GM12891 (cell line): ENCODE measurements at regions not wholly inside any gene's neighbourhood (a gene's known extent, or its start where the extent isn't known, plus 50 kb on each side); places are given as distances from the start of the nearest gene placed in this dataset.

Experiments
- DNase-seq: peaks from one replicate; pipeline ENCODE4 v3.0.0; 2011; ENCODE audit warnings: low spot score; ENCODE audit not compliant: insufficient read length
- FAIRE-seq: peaks from 2 replicates; lab custom pipeline; 2011; peaks lifted over from hg19 to GRCh38; lab: Jason Lieb, UNC
- PAX5 ChIP-seq: IDR thresholded peaks from 2 replicates; pipeline ENCODE4 v1.6.1; 2011; ENCODE audit warnings: low read length, moderate library complexity, mild to moderate bottlenecking; ENCODE audit not compliant: insufficient read depth, severe bottlenecking
- POLR2A ChIP-seq: IDR thresholded peaks from 2 replicates; pipeline ENCODE4 v1.6.1; 2011; ENCODE audit warnings: low read depth, low read length, control low read depth
- POLR2AphosphoS5 ChIP-seq: IDR thresholded peaks from 2 replicates; pipeline ENCODE4 v1.6.1; 2011; ENCODE audit warnings: low read depth, low read length, control low read depth
- POU2F2 ChIP-seq: IDR thresholded peaks from 2 replicates; pipeline ENCODE4 v1.6.1; 2011; ENCODE audit warnings: low read depth, mild to moderate bottlenecking, control low read depth, low read length, moderate library complexity
- SPI1 ChIP-seq: IDR thresholded peaks from 2 replicates; pipeline ENCODE4 v1.6.1; 2011; ENCODE audit warnings: low read depth, low read length, control low read depth
- TAF1 ChIP-seq: IDR thresholded peaks from 2 replicates; pipeline ENCODE4 v1.6.1; 2011; ENCODE audit warnings: low read depth, low read length, control low read depth

DNA sequence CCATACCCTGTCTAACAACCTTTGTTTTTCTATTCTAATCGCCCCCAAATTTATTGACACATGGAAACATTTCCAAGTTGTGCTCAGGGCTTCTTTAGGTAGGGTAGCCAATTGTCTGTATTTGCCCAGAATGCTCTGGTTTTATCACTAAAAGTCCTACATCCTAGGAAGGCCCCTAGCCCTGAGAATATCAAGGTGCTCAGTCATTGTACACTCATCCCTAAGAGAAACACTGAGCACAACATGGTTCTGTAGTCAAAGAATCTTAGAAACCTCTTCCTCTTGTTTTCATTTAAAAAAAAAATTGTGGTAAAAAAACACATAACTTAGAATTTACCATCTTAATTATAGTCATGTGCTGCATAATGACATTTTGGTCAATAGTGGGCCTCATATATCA, 69.0 kb upstream of the BASP1 start:
- DNase-seq (no peak), FAIRE-seq (no peak)
- TF ChIP-seq POU2F2, result no peak
- no peak for TF ChIP-seq SPI1
- no peak for TF ChIP-seq POLR2A

GRCh38 chr5:17149786-17150185, 67.6 kb upstream of the BASP1 start:
- DNase-seq (no peak), FAIRE-seq (no peak)
- TF ChIP-seq POLR2A, result no peak
- TF ChIP-seq POU2F2, result no peak
- no peak for TF ChIP-seq SPI1
- TF ChIP-seq TAF1, result no peak
- no peak for TF ChIP-seq POLR2AphosphoS5
- no peak for TF ChIP-seq PAX5

DNA sequence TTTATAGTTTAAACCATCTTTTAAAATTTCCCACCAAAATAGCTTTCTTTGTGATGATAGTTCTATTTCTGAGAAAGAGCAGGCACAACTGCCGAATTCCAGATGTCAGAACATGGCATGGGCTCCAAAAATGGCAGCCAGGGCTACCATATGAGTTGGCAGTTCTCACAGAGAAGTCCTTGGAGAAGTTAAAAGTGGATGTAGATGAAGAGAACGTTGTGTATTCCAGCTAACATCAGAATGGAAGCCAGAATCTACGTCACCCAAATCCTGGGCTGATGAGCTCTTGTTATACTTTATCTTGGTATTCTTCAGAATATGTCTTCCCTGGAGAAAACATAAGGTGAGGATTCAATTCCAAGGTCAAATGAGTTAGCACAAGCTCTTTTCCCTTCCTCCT, 66.9 kb upstream of the BASP1 start:
- TF ChIP-seq POU2F2, result no peak
- FAIRE-seq (no peak), DNase-seq (no peak)

DNA sequence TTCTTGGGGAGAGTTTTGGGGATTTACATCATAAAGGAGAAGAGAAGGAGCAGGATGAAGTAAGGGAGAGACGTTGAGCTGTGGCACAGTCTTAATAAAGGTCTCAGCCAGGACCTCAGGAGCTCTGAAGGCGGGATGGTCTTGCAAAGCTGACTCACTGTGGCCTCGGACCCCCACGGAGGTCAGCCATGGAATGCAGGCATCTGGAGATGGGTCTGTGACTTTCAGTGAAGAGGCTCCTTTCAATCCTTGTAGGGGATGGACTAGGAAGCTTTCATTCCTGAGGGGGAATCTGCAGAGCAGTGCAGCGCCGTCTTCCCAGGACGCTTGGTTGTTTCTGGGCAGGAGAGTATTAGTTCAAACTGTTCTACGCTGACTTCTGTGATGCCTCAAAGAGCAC, 65.7 kb upstream of the BASP1 start:
- DNase-seq, result no peak
- FAIRE-seq, result no peak
- TF ChIP-seq POU2F2 (no peak), PAX5 (no peak), TAF1 (no peak), POLR2AphosphoS5 (no peak), SPI1 (no peak), POLR2A (no peak)

GRCh38 chr5:17154211-17154996, 63.0 kb upstream of the BASP1 start:
- DNase-seq (no peak), FAIRE-seq (no peak)
- TF ChIP-seq TAF1, result no peak
- no peak for TF ChIP-seq POLR2A
- no peak for TF ChIP-seq POLR2AphosphoS5
- no peak for TF ChIP-seq SPI1
- no peak for TF ChIP-seq POU2F2
- no peak for TF ChIP-seq PAX5

DNA sequence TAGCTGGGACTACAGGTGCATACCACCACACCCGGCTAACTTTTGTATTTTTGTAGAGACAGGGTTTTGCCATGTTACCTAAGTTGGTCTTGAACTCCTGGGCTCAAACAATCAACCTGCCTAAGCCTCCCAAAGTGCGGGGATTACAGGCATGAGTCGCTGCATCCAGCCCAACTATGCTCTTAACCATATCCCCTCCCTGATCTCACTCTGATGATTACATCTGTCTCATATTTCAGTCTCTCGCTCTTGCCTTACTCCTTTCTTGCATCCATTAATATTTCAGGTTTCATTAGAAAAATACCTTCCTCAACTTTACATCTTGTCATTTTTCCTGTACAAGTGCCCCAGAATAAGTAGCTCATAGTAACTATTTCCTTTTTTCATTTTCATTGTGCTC, 61.0 kb upstream of the BASP1 start:
- no peak for TF ChIP-seq PAX5
- TF ChIP-seq POLR2AphosphoS5, result no peak
- TF ChIP-seq TAF1, result no peak
- no peak for TF ChIP-seq SPI1
- no peak for TF ChIP-seq POLR2A
- no peak for TF ChIP-seq POU2F2
- no peak for FAIRE-seq
- DNase-seq, result no peak

- no peak for TF ChIP-seq SPI1
- TF ChIP-seq POU2F2, result no peak
- no peak for TF ChIP-seq POLR2AphosphoS5
- TF ChIP-seq TAF1, result no peak
- TF ChIP-seq PAX5, result no peak
- no peak for TF ChIP-seq POLR2A
- DNase-seq, result no peak
- FAIRE-seq, result no peak
Measured at GRCh38 chr5:17157294-17157693, 60.1 kb upstream of the BASP1 start.

- FAIRE-seq, result no peak
- no peak for TF ChIP-seq TAF1
- no peak for TF ChIP-seq POLR2A
- DNase-seq, result no peak
Measured at GRCh38 chr5:17157916-17158529, 59.4 kb upstream of the BASP1 start.

DNA sequence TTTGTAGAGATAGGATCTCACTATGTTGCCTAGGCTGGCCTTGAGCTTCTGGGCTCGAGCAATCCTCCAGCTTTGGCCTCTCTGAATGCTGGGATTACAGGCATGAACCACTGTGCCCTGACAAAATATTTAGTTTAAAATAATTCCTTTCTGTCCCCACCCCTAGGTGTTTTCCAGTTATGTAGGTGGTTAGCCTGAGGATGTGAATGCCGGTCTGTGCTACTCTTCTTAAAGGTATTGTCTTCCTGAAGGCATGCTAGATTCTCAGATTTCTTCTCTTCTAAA, 56.7 kb upstream of the BASP1 start:
- DNase-seq, result no peak
- no peak for FAIRE-seq
- TF ChIP-seq SPI1 (no peak), TAF1 (no peak), POLR2AphosphoS5 (no peak), PAX5 (no peak), POLR2A (no peak), POU2F2 (no peak)

GRCh38 chr5:17161662-17162061, 55.8 kb upstream of the BASP1 start:
- TF ChIP-seq TAF1, result no peak
- no peak for TF ChIP-seq PAX5
- TF ChIP-seq POU2F2, result no peak
- TF ChIP-seq POLR2A, result no peak
- no peak for TF ChIP-seq POLR2AphosphoS5
- TF ChIP-seq SPI1, result no peak
- no peak for FAIRE-seq
- no peak for DNase-seq

DNA sequence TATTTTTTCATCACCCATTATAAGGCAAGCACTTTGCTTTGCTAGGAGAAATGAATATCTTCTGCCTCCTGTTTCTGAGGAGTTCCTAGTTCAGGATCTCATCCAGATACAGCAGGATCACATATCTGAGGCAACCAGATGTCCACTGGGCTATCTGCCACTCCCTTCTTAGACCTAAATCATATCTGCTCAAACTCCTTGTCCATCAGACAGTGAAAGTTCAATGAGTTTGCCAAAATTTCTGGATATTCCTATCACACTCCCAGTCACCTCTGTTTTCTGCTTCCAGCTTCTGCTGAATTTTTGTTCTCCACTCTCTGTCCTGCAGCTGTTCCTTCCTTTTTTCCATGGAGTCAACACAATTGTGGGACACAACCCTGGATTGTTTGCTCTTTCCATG, 54.2 kb upstream of the BASP1 start:
- no peak for DNase-seq
- no peak for FAIRE-seq
- TF ChIP-seq PAX5, result no peak
- TF ChIP-seq TAF1, result no peak
